Right kidney (tissue), 1 donor: ENCODE measurements at regions not wholly inside any gene's neighbourhood (a gene's known extent, or its start where the extent isn't known, plus 50 kb on each side); places are given as distances from the start of the nearest gene placed in this dataset.

Experiments used
- DNase-seq: peaks from one replicate; pipeline ENCODE4 v3.0.0-alpha.2; 2016

- DNase-seq, result no peak
Measured at GRCh38 chr2:221677688-221678087, 105.6 kb upstream of the EPHA4 start.

GRCh38 chr2:221676566-221677172, 104.6 kb upstream of the EPHA4 start:
- no peak for DNase-seq

- DNase-seq, result no peak
Measured at GRCh38 chr2:221675201-221675908, 103.3 kb upstream of the EPHA4 start.

- no peak for DNase-seq
Measured at GRCh38 chr2:221674446-221674845, 102.3 kb upstream of the EPHA4 start.

DNA sequence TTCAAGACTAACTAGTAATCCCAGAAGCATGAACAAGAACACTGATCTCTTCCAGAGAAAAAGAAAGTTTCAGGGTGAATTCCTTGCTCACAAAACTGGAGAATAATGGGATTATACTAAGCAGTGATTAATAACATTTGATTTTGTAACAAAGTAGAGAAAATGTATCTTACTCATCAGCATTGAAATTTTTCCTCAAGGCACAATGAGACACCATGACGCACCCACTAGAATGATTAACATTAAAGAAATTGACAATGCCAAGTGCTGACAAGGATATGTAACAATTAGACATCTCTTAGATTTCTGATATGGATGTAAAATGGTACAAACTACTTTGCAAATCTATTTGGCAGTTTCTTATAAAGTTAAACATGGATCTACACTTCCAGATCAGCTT, 101.1 kb upstream of the EPHA4 start:
- no peak for DNase-seq

DNA sequence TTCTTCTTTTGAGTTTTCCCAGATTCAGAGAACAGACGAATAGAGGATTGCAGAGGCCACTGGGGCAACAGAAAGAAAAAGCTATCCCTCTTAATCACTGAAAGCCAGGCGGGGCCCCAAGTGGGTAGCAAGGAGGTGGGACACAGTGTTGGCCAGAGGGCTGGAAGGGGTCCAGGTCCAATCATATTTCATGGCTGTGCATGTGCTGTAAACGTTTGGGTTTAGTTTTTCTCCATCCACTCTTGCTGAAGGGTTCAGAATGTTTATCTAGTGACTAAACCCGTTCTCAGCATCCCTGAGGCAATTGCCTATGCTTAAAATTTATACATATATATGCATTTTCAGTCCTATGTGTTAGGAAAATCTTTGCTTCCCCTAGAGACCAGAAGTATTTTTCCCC, 99.4 kb upstream of the EPHA4 start:
- no peak for DNase-seq

DNA sequence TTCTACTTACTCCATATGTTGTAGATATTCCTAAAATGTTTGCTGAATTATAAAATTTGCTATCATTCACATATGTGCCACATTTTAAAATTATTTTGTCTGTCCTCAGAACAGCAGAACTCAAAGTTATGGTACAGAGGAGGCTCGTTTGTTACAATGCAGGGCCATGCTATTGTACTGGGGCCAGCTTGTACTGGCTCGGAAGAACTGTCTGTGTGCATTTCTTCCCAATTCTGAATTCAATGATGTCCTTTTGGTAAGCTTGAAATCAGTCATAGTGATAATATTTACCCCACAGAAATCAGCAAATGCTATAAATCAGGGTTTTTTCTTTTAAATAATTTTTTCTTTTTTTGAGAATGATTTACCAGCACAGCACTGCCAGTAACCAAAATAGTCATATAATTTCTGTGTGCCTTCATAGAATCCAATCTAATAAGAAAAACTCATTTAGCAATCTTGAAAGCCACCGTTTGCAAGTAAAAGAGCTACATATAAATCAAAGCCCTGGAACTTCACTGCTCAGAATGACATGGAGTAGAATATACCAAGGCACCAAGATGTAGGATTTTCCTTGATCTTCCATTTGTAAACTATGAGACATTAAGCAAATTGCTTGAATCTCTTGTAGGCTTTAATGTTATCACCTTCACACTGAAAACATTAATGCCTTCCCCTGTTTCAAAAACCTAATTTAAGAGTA, 90.7 kb upstream of the EPHA4 start:
- DNase-seq, result no peak

DNA sequence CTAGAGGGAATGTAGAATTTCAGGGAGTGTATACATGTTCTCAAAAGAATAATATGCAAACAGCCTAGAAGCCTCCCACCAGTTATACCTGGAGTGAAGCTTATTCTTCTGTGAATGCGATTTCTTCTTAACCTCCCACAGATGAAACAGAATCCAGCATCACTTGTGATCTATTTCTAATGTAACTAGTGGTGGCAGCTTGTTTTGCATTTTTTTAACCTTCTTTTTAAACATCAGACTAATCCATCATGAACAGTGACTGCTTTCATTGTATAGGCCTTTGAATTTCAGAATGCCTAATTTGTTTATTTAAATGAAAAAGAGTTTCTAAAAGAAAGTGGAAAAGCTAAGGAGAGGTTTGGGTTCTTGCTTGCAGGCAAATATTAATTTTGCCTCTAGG, 85.7 kb upstream of the EPHA4 start:
- DNase-seq, result no peak

DNA sequence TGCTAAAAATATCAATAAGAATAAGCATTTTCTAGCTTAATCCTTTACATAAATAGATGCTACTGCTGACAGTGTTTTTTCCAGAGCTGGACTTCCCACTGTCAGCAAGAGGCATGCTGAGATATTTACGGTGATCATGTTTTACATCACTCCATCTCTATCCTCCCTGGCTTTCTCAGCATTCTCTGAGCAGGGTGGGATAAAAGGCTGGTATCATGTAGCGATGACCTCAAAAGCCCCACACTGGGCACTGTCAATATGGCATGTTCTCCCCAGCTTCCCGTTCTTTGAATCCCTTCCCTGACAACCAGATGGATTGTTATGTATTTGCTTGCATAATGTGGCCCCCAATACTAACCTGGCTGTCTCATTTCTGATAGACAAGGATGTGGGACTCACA, 83.2 kb upstream of the EPHA4 start:
- DNase-seq, result no peak

- no peak for DNase-seq
Measured at GRCh38 chr2:221653182-221653581, 81.1 kb upstream of the EPHA4 start.

DNA sequence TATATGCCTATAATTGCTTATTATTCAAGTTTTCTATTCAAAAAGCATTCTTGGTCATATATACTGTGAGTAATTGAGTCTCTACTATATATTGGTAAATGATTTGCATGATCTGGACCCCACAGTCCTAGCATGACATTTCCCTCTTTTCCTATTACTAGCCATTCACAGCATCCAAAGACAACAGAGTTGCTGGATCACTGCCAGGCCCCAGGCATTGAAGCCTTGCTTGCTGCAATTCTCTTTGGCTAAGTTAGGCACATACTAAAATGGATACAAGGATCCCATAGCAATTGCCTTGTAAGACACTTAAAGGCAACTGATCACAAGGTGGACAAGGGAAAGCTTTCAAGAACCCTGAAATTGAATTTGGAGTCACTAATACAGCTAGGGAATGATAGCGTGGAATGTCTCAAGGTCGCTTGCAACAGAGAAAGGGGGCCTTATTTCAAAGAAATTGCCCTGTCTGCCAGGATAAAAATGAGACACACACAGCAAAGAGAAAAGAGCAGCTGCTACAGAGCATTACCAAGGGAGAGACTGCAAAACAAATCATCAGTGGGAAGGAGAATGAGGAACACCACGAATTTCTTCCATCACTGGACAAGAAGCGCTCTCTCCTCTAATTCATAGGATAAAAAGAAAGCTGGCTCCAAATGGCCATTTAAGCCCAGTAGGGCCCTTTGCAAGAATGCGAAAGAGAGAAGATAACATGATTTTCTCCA, 77.1 kb upstream of the EPHA4 start:
- DNase-seq, result no peak

GRCh38 chr2:221642447-221642846, 70.3 kb upstream of the EPHA4 start:
- DNase-seq, result no peak

GRCh38 chr2:221641181-221641871, 69.2 kb upstream of the EPHA4 start:
- no peak for DNase-seq

GRCh38 chr2:221640686-221641085, 68.6 kb upstream of the EPHA4 start:
- no peak for DNase-seq

DNA sequence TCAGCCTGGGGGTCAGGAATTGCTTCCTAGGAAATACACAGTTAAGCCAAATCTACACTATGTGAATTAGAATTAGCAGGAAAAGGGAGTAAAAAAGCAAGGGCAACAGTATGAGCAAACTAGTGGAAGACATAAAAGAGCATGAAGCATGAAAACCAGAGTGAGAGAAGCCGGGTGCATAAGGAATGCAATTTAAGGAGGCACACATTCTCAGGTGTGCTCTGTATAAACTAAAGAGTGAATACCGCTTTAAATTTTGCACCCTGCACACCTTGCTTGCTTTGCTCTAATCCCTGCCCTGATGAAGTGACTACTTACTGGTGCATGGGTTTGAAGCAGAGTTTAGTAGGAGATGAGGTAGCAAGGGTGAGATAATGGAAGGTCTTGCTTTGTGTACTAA, 65.7 kb upstream of the EPHA4 start:
- no peak for DNase-seq

- no peak for DNase-seq
Measured at GRCh38 chr2:221635949-221636348, 63.8 kb upstream of the EPHA4 start.

- DNase-seq, result no peak
Measured at GRCh38 chr2:221629468-221629867, 57.4 kb upstream of the EPHA4 start.

DNA sequence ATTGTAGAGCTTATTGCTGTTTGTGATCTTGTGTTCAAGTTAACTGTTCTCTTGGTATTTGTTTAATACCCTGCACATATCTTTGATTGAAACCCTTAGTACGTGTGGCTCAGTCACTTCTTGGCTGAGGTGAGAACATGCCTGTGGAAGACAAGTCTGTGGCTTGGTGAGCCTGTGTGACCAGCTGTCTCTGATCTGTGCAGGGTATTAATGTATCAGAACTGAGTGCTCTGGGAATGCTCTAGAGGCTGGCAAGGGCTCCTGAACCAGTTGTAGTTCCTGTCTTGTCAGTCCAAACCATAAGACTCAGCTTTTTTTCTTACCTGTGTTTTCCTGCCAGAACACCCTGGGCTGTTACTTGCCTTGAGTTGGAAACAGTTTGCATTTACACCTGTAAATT, 52.4 kb upstream of the EPHA4 start:
- DNase-seq, result no peak
